C4-2B (cell line): ENCODE measurements at regions not wholly inside any gene's neighbourhood (a gene's known extent, or its start where the extent isn't known, plus 50 kb on each side); places are given as distances from the start of the nearest gene placed in this dataset.

Experiments used
- H3K27ac ChIP-seq: fragments of 450-650 bp; 2 replicates; pipeline ENCODE4 v1.5.1; 2017
- CTCF ChIP-seq: fragments of 450-650 bp; conservative IDR thresholded peaks from 2 replicates; pipeline ENCODE4 v1.5.1; 2017; ENCODE audit warnings: mild to moderate bottlenecking
- ZFX ChIP-seq: fragments of 450-650 bp; IDR thresholded peaks from 2 replicates; pipeline ENCODE4 v1.6.1; 2017

GRCh38 chr2:67462738-67463496 is 65.8 kb downstream of the ETAA1 start:
- H3K27ac ChIP-seq, result no peak overlapping the region
- no peak for TF ChIP-seq CTCF
- TF ChIP-seq ZFX, result no peak

GRCh38 chr2:67463810-67464209 is 66.7 kb downstream of the ETAA1 start:
- TF ChIP-seq CTCF (no peak), ZFX (no peak)
- H3K27ac ChIP-seq, result no peak overlapping the region

- TF ChIP-seq ZFX (no peak), CTCF (no peak)
- no peak overlapping the region for H3K27ac ChIP-seq
Measured at GRCh38 chr2:67465623-67466022, 68.5 kb downstream of the ETAA1 start.

- TF ChIP-seq ZFX (no peak), CTCF (no peak)
Measured at GRCh38 chr2:67466734-67467133, 69.6 kb downstream of the ETAA1 start.

GRCh38 chr2:67471681-67472080 is 74.5 kb downstream of the ETAA1 start:
- TF ChIP-seq CTCF, result no peak
- no peak for TF ChIP-seq ZFX
- H3K27ac ChIP-seq, result no peak overlapping the region

More at GRCh38 chr2:67466734-67467133, 69.6 kb downstream of the ETAA1 start:
- no peak overlapping the region for H3K27ac ChIP-seq

GRCh38 chr2:67476809-67477790 is 80.0 kb downstream of the ETAA1 start:
- TF ChIP-seq CTCF, result peak; percentile 68
- no peak for TF ChIP-seq ZFX
- H3K27ac ChIP-seq, result peak overlapping the region; percentile 18; the same call in 1 of the 2 replicates

- H3K27ac ChIP-seq, result no peak overlapping the region
- TF ChIP-seq ZFX, result no peak
- no peak for TF ChIP-seq CTCF
Measured at GRCh38 chr2:67479261-67479660, 82.1 kb downstream of the ETAA1 start.
